Heart right ventricle (tissue), 16 donors: ENCODE measurements at regions not wholly inside any gene's neighbourhood (a gene's known extent, or its start where the extent isn't known, plus 50 kb on each side); places are given as distances from the start of the nearest gene placed in this dataset.

Experiments
- ATAC-seq, 8 donors: fragments of 200-7000 bp; cut with Tn5 transposase; one replicate each; pipeline ENCODE4 v1.9.1; 2020; ENCODE audit warnings: mild to moderate bottlenecking in 8 of 8, moderate library complexity in 8 of 8, moderate number of reproducible peaks in 1 of 8
- DNase-seq, 2 donors: peaks; one replicate each; pipeline ENCODE4 v3.0.0-alpha.2; 2020
- H3K27ac ChIP-seq, 10 donors: fragments of 200-600 bp; sonication (generic) in 2 of 10; one replicate each; pipeline versions ENCODE4 v1.5.0 to v1.8.0; 2020 to 2022; ENCODE audit warnings: mild to moderate bottlenecking in 3 of 10
- H3K27me3 ChIP-seq, 7 donors: fragments of 200-600 bp; one replicate each; pipeline ENCODE4 v1.8.0; 2021 to 2022; ENCODE audit warnings: mild to moderate bottlenecking in 2 of 7
- H3K36me3 ChIP-seq, 9 donors: fragments of 200-600 bp; sonication (generic) in 1 of 9; one replicate each; pipeline versions ENCODE4 v1.5.0 to v1.8.0; 2020 to 2022; ENCODE audit warnings: mild to moderate bottlenecking in 2 of 9
- H3K4me1 ChIP-seq, 9 donors: fragments of 200-600 bp; sonication (generic) in 1 of 9; one replicate each; pipeline versions ENCODE4 v1.5.0 to v1.8.0; 2020 to 2022; ENCODE audit warnings: mild to moderate bottlenecking in 4 of 9
- H3K4me3 ChIP-seq, 10 donors: fragments of 200-600 bp; sonication (generic) in 2 of 10; one replicate each; pipeline versions ENCODE4 v1.5.0 to v1.8.0; 2020 to 2022; ENCODE audit warnings: mild to moderate bottlenecking in 7 of 10, moderate library complexity in 2 of 10
- H3K9me3 ChIP-seq, 11 donors: fragments of 200-600 bp in 10 of 11; sonication (generic) in 2 of 11; one replicate each; pipeline versions ENCODE4 v1.5.0 to v1.8.0; 2013 to 2022; ENCODE audit warnings: mild to moderate bottlenecking in 2 of 11, control low read depth in 1 of 11, moderate library complexity in 1 of 11
- WGBS, 2 donors: extraction: QIAGEN DNeasy Blood & Tissue Kit; methylation state at CpG; one replicate each; pipeline ENCODE4 v1.1.7; 2013; ENCODE audit warnings: inconsistent platforms in 1 of 2; 5-methylcytosine and 5-hydroxymethylcytosine counted together
- intact Hi-C, 10 donors: fragments of 100-400 bp; cut with DNase I; formaldehyde crosslinking; loops; one replicate each; pipeline versions ENCODE4 v1.11.1 to v1.14.2; 2022
- TF ChIP-seq, protein P1 (sequence below), 9 donors: fragments of 200-600 bp; sonication (generic) in 2 of 9; IDR thresholded peaks; one replicate each; pipeline versions ENCODE4 v1.5.0 to v1.8.0; 2021 to 2022; ENCODE audit warnings: antibody characterized with exemption in 9 of 9, mild to moderate bottlenecking in 5 of 9, moderate library complexity in 1 of 9
- donor health status: Arrhythmogenic right ventricular cardiomyopathy.
- donor health status: ischemic (EF 13 %, LVEDD 7.1; RV severe dilation, severe dysfunction).
- donor health status: healthy with polysubstance abuse.
- donor health status: DM: no; HTN: yes; CAD: no.
- donor health status: DM: no; HTN: no; CAD: no.
- donor health status: ischemic (EF 25% LVEDD 6.9; RV normal size, moderate dysfunction).
- donor health status: ischemic (EF 25% LVEDD 5.7; RV mildly dilated, moderate dysfunction).
- donor health status: healthy.
- donor health status: DM: yes; HTN: yes; CAD: no.
- donor health status: Ischemic cardiomyopathy.
- donor health status: ischemic (EF 35%, LVEDD 5.7; RV mildly dilated, moderate dysfunction).
- donor health status: nonischemic (EF 11% LVEDD 7.7; RV severe dilation, severe dysfunction).
- donor health status: DM: yes; HTN: yes; CAD: no.
- donor health status: PGD.
- donor health status: ischemic (EF 29% LVEDD 5.4; RV normal size, mild dysfunction).
- donor health status: nonischemic (EF 23%, LVEDD 6.1; RV moderate dilation, normal function).

- Histone ChIP-seq H3K4me1 (peaks cover 0 to 3% (median 0%) of the 10 kb centered on the region in 9 donors), H3K27ac (no peak overlapping the region), H3K27me3 (peaks cover 0 to 5% (median 0%) of the 10 kb centered on the region in 7 donors), H3K9me3 (no peaks in the 10 kb centered on the region), H3K36me3 (no peaks in the 10 kb centered on the region), H3K4me3 (no peak overlapping the region)
- ATAC-seq (no peak), DNase-seq (no peak)
- 91 to 97% methylated on average over 1 of the region's 1 CpG for WGBS, 2 donors
- intact Hi-C loops: no loop called here
- TF ChIP-seq, protein P1, sequence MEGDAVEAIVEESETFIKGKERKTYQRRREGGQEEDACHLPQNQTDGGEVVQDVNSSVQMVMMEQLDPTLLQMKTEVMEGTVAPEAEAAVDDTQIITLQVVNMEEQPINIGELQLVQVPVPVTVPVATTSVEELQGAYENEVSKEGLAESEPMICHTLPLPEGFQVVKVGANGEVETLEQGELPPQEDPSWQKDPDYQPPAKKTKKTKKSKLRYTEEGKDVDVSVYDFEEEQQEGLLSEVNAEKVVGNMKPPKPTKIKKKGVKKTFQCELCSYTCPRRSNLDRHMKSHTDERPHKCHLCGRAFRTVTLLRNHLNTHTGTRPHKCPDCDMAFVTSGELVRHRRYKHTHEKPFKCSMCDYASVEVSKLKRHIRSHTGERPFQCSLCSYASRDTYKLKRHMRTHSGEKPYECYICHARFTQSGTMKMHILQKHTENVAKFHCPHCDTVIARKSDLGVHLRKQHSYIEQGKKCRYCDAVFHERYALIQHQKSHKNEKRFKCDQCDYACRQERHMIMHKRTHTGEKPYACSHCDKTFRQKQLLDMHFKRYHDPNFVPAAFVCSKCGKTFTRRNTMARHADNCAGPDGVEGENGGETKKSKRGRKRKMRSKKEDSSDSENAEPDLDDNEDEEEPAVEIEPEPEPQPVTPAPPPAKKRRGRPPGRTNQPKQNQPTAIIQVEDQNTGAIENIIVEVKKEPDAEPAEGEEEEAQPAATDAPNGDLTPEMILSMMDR (IDR thresholded peaks at IDR 0.05): no peak
Measured at GRCh38 chr1:239812580-239812979, 279.1 kb upstream of the FMN2 start.

DNA sequence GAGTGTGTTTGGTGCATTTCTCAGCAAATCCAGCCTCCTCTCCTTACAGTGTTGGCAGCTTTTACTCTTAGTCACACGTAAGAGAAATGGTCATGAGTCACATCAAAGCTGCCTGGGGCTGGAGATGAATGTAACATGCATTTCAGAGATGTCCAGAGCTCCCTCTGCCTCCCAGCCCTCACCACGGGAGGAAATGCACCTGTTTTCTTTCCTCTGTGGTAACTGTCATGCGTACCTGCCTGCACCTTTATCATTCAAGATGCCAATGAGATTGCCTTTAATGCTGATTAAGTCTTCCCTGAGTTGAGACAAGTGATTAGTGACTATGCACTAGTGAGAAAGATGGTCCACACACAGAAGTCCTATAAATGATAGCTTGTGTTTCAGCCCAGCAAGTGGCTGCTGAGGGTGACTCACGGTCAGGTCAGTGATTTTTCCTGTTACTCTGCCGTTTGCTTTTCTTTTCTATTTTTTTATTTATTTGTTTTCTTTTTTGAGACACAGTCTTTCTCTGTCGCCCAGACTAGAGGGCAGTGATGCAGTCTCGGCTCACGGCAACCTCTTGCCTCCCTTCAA, 277.3 kb upstream of the FMN2 start:
- WGBS, 2 donors: 47 to 49% methylated on average over 8 of the region's 8 CpGs
- intact Hi-C loops: no loop called here
- Histone ChIP-seq H3K4me1 (peaks cover 0 to 3% (median 0%) of the 10 kb centered on the region in 9 donors), H3K36me3 (no peaks in the 10 kb centered on the region), H3K4me3 (no peak overlapping the region), H3K27me3 (peaks cover 0 to 5% (median 0%) of the 10 kb centered on the region in 7 donors), H3K9me3 (no peaks in the 10 kb centered on the region), H3K27ac (no peak overlapping the region)
- DNase-seq (no peak), ATAC-seq (no peak)
- TF ChIP-seq, protein P1 (IDR thresholded peaks at IDR 0.05): no peak

GRCh38 chr1:239815074-239815473, 276.6 kb upstream of the FMN2 start:
- Histone ChIP-seq H3K4me1 (peaks cover 0 to 3% (median 0%) of the 10 kb centered on the region in 9 donors), H3K27ac (no peak overlapping the region), H3K9me3 (no peaks in the 10 kb centered on the region), H3K36me3 (no peaks in the 10 kb centered on the region), H3K4me3 (no peak overlapping the region), H3K27me3 (peaks cover 0 to 5% (median 0%) of the 10 kb centered on the region in 7 donors)
- intact Hi-C loops: no loop called here
- no peak for ATAC-seq
- DNase-seq: no peak
- 95 to 99% methylated on average over 4 of the region's 4 CpGs for WGBS, 2 donors
- TF ChIP-seq, protein P1 (IDR thresholded peaks at IDR 0.05): no peak

GRCh38 chr1:239816081-239816782, 275.5 kb upstream of the FMN2 start:
- DNase-seq: no peak
- Histone ChIP-seq H3K27ac (no peak overlapping the region), H3K9me3 (no peaks in the 10 kb centered on the region), H3K4me1 (peaks cover 0 to 3% (median 0%) of the 10 kb centered on the region in 9 donors), H3K36me3 (no peaks in the 10 kb centered on the region), H3K27me3 (peaks cover 0 to 5% (median 0%) of the 10 kb centered on the region in 7 donors), H3K4me3 (no peak overlapping the region)
- intact Hi-C loops: no loop called here
- TF ChIP-seq, protein P1 (IDR thresholded peaks at IDR 0.05): no peak
- WGBS, 2 donors: 49 to 53% methylated on average over 5 of the region's 5 CpGs
- ATAC-seq: peak in 1 of 8 donors; percentile 41
